Fibroblast of mammary gland (primary cell): ENCODE measurements at regions not wholly inside any gene's neighbourhood (a gene's known extent, or its start where the extent isn't known, plus 50 kb on each side); places are given as distances from the start of the nearest gene placed in this dataset.
"Not testable (repeated sequence)": the region's sequence is repeated elsewhere in the genome, so short reads cannot be mapped to it uniquely, and the experiment has no call there.

ENCODE experiments used
- DNase-seq: peaks from one replicate; pipeline ENCODE4 v3.0.0-alpha.2; 2010; ENCODE audit warnings: low read depth
- H3K4me3 ChIP-seq: 2 replicates; pipeline ENCODE4 v1.5.1; 2011; ENCODE audit warnings: low read depth, mild to moderate bottlenecking, low read length, moderate library complexity; ENCODE audit not compliant: control insufficient read depth
- CTCF ChIP-seq: conservative IDR thresholded peaks from 2 replicates; pipeline ENCODE4 v1.5.1; 2011; ENCODE audit warnings: low read depth, low read length, inconsistent platforms; ENCODE audit not compliant: control insufficient read depth, insufficient read depth

- DNase-seq, result peak; percentile 8
- no peak for TF ChIP-seq CTCF
- no peak overlapping the region for H3K4me3 ChIP-seq
These were observed 78.1 kb upstream of the EOMES start for GRCh38 chr3:27800261-27800660.

- no peak overlapping the region for H3K4me3 ChIP-seq
- TF ChIP-seq CTCF, result no peak
- no peak for DNase-seq
These were observed 80.3 kb upstream of the EOMES start for GRCh38 chr3:27802425-27802824.

- no peak overlapping the region for H3K4me3 ChIP-seq
- no peak for TF ChIP-seq CTCF
- no peak for DNase-seq
These were observed 80.7 kb upstream of the EOMES start for GRCh38 chr3:27802849-27803248.

- no peak for DNase-seq
- no peak overlapping the region for H3K4me3 ChIP-seq
- TF ChIP-seq CTCF, result no peak
These were observed 83.2 kb upstream of the EOMES start for GRCh38 chr3:27805282-27805681.

- TF ChIP-seq CTCF, result no peak
- no peak for DNase-seq
These were observed 91.1 kb upstream of the EOMES start for GRCh38 chr3:27813255-27813654.

GRCh38 chr3:27821609-27822008, 99.5 kb upstream of the EOMES start:
- not testable (repeated sequence) for H3K4me3 ChIP-seq, DNase-seq

More at GRCh38 chr3:27813255-27813654, 91.1 kb upstream of the EOMES start:
- H3K4me3 ChIP-seq, result no peak overlapping the region

- no peak overlapping the region for H3K4me3 ChIP-seq
- TF ChIP-seq CTCF, result no peak
- peak; percentile 2 for DNase-seq
These were observed 102.4 kb upstream of the EOMES start for GRCh38 chr3:27824312-27825200.
